NCI-H748 treated with DMSO at 0.1 percent for 48 hours (cell line): ENCODE measurements at regions not wholly inside any gene's neighbourhood (a gene's known extent, or its start where the extent isn't known, plus 50 kb on each side); places are given as distances from the start of the nearest gene placed in this dataset.
A peak's percentile ranks its signal among the peaks of the same experiment; 100 is the strongest.

ENCODE experiments used
- DNase-seq: peaks from one replicate; lab custom pipeline; 2025; lab: John Stamatoyannopoulos, UW

DNA sequence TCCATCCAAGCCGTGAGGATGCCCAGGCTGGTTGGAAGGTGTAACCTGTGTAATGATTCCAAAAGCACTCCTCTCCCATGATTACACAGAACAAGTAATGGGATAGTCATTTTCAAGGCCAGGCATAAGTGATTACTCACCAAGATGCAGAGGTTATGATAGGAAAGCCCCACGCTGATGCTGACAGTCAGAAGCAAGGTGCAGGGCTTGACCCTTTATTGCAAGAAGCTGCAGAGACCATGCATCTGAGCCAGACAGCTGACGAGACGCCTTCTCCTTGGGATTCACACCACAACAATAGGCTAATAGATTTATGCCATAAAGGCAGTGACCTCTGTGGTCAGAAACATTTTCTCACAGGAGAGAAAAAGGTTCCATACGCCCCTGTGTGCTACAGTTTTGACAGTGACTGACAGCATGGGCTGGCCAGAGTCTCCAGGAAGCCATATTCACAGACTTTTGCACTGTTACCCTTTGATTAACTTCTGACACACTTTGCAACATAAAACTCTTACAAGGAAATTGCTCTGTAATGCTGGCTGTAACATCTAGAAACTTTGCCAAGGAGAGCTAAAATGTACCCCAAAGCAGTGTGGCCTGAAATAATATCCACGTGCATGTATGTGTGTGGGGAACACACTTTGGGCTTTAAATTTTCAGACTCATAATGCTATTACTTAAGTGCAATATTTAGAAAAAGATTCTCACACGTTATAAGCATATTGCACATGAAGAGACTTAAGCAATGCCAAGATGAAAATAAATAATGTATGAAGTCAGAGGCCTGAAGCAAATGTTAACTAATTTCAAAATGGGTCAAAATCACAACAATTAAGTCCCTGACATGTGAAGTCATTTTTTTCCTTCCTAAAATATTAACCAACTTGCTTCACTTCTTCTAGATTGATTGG lies 1079.0 kb upstream of the TENM4 start:
- no peak for DNase-seq

DNA sequence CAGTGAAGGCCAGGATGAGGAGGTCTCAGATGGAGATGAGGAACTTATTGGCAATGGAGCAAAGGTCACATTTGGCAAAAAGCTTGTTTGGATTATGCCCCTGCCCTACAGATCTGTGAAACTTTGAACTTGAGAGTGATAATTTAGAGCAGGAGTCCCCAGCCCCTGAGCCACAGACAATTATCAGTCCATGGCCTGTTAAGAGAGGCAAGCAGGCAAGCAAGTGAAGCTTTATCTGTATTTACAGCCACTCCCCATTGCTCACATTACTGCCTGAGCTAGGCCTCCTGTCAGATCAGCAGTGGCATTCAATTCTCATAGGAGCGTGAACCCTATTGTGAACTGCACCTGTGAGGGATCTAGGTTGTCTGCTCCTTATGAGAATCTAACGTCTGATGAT lies 1076.9 kb upstream of the TENM4 start:
- no peak for DNase-seq

DNA sequence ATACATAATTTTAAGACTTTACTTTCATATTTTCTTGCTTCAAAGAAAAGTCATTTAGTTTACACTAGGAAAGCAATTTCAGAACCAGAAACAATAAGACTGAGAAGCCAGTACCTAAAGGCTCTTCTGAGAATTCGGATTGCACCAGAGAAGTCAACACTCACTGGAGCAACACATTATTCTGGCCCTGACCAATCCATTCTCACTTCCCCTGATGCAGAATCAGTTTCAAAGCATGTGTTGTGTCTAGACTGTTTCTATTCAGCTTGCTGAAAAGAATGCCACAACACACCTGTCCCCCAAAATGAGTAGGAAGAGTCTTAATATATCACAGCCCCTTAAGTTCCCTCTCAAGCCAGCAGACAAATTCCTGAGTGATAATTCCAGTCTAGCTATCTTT lies 1074.3 kb upstream of the TENM4 start:
- no peak for DNase-seq

DNA sequence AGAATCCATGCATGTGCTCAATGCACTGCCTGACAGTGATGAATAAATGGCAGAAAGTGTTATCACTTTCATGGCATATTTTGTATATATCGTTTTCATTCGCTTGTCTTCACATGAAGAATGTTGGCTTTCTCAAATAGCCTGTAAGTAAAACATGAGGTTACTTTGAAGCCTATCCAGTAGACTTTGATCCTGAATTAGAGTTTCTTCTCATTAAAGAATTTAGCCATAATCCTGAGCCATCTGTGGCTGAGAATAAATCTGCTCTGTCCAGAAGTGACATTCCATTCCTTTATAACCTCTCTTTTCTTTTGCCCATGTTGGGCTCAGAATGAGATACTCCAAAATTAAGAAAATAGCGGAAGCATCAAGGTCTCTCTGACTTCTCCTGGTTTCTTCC lies 1071.7 kb upstream of the TENM4 start:
- no peak for DNase-seq

DNA sequence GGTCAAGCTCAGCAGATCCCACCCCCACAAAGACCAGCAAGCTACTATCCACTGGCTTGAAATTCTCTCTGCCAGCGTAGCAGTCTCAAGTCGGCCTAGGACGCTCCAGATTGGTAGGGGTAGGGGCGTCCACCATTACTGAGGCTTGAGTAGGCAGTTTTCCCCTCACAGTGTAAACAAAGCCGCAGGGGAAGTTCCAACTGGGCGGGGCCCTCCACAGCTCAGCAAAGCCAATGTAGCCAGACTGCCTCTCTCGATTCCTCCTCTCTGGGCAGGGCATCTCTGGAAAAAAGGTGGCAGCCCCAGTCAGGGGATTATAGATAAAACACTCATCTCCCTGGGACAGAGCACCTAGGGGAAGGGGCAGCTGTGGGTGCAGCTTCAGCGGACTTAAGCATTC lies 1064.9 kb upstream of the TENM4 start:
- peak; percentile 1 for DNase-seq

DNA sequence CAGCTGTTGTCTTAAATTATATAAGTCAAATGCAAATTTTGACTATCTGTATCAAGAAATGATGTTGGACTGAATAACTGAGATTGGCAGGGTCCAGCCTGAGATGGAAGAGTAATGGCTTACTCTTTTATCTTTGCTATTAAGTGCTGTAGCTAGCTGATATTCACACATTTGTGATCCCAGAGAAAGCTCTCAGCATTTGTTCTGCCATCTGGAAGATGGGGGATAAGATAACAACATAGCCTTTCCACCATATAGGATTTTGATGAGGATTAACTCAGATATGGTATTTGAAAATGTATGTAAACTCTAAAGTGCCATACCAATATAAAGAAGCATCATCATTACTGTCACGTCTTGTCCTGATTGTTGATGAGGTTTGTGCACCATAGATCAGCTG lies 1063.2 kb upstream of the TENM4 start:
- DNase-seq: no peak

DNA sequence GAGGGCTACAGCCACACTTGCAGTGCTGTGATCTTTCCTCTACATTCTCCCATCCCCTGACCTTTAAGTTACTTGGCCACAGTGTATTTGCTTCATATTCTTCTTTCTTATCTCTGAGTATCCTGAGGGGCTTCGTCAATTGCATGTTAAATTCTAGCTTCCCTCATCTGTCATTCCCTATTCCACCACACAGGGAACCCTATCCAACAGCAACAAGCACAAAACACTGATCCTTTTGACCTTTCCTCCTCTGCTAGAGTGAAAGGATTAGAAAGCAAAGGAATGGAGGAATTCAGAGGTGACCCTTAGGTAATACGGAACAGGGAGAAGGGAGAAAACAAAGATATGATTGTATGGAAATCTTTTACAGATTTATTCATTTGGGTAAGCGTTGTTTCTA lies 1061.7 kb upstream of the TENM4 start:
- DNase-seq: no peak

DNA sequence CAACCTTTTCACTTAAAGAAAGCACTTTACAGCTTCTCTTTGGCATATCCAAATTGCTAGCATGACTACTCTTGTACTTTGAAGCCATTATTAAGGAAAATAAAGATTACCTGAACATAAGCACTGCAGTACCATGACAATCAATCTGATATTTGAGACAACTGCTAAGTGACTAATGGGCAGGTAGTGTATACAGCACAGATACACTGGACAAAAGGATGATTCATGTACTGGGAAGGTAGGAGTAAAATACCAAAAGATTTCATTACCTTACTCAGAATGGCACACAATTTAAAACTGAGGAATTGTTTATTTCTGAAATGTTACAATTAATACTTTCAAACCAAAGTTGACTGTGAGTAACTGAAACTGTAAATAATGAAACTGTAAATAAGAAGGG lies 1054.3 kb upstream of the TENM4 start:
- no peak for DNase-seq

DNA sequence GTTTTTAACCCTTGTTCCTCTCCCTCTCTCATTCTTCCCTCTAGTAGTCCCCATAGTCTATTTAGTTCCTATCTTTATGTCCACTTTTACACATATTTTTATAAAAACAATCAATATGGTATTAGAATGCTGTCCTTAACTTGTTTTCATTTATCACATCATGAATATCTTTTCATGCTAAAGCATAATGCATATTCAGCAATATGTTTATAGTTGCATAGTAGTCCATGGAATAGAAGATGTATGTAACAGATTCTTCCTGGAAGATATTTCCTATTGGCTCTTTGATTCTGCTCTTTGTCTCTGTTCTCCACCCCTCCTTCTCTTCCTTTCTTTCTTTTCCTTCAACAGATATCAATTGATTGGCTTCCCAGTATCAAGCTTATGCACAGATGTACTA lies 1047.1 kb upstream of the TENM4 start:
- DNase-seq: no peak

DNA sequence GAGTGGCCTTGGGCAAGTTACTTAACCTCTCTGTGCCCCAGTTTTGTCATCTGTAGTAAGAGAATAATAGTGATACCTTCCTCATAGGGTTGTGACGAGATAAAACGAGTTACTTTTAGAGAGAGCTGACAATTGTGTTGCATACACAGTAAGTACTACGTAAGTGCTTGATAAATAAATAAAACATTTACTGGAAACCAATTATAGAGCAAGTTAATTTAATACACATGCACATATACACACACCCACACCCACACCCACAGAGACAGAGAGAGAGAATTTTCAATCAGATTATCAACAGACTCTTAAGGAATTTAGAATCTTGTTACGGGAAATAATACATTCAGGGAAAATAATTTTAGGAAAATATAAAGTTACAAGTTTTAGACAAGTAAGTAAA lies 1045.8 kb upstream of the TENM4 start:
- DNase-seq: no peak

DNA sequence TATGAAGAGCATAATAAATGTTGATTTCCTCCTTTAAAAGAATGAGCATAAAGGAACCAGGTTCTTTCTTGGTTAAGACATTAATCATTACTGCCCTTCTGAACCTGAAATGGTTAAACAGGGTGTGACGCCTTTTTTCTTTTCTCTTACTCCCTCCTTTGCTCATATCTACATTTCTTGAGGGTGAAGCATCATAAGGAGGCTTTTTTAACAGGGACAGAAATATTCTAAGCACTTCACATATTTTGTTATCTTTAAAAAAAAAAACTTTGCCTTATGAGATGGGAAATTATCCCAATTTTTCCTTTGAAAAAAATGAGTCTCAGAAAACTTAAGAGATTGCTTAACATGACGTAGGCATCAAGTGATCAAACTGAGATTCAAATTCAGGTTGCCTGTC lies 1036.3 kb upstream of the TENM4 start:
- no peak for DNase-seq

DNA sequence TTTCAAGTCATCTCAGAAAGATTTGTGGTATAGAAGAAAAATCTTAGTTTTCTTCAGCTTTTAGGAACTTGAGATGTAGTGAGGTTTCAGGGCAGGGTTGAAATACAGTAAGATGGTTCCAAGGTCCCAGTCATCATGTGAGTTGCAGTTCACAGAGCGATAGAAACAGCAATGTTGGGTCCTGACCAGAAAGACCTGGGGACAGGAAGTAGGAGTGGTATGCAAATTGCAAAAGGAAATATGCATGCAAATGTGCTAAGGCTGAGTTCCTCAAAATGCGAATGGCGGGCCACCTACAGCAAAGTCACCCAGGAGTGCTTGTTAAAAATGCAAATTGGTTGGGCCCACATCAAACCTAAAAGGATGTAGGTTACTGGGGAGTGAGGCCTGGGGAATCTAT lies 1032.7 kb upstream of the TENM4 start:
- no peak for DNase-seq

DNA sequence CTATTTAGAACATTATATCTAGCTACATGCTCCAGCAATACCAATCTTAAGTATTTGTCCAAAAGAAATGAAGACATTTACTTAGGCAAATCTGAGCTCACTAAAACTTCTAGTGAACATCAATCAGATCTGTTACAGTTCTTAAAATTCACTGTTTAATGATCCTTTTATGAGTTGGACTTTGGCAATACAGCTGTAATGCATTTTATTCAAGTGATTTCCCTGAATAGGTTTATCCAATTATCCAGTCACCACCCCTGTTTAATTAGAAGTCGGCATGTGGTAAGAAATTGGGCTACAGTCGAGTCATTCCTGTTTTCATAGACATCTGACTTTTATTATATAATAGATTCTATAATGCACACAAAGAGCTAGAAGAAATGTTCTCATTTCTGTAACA lies 1029.0 kb upstream of the TENM4 start:
- DNase-seq: no peak

DNA sequence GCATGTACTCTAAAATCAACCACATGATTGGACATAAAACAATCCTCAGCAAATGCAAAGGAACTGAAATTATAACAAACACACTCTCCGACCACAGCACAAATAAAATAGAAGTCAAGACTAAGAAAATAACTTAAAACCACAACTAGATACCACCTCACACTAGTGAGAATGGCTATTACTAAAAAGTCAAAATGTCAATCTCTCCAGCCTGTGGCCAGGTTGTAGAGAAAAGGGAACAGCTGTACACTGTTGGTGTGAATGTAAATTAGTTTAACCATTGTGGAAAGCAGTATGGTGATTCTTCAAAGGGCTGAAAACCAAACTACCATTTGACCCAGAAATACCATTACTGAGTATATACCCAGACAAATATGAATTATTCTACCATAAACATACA lies 1025.7 kb upstream of the TENM4 start:
- DNase-seq: no peak

DNA sequence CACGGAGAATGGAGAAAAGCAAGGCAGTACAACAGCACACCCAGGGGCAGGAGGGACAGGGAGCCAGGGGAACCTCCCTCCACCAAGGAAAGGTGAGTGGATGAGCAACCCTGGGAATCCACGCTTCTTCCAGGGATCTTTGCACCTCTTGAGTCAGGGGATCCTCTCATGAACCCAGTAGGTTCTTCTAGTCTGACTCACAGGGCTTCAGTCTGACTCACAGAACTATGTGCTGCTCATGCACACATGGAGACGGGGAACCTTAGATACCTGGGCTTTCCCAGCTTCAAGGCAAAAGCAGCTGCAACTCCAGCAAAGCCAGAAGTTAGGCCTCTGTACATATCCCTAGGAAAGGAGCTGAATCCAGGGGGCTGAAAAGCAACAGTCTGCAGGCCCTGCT lies 1021.4 kb upstream of the TENM4 start:
- DNase-seq: no peak

DNA sequence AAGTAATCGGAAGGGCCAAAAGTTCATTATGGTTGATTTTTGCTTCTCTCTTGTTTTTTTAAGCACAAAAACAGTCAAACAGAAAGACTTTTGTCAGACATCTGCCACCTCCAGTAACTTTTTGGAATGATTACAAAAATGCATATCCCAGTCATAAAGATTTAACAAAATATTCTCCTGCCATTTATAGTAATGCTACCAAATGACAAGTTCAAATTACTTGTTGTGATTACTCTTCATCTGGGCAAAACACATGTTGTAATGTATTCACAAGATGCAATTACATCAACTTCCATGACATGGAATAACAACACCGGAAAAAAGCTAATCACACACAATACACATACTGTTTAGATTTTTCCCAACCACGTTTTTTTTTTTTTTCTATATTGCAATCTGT lies 1017.5 kb upstream of the TENM4 start:
- no peak for DNase-seq

DNA sequence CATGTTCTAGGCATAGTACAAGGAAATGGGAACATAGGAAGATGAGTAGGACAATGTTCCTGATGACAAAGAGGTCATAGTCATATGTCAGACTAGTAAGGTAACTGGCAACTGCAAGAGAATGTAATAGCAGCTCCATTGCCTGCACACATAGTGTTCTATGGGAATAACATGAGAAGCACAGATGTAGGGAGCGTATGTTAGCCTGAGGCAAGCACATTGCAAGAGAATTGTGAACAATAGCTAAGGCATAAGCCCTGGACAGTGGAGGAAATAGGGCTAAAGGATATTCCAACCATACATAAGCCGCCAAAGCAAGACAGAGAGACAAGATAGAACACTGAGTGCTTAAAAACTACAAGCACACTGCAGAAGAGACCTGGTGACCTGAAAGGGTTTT lies 1017.0 kb upstream of the TENM4 start:
- DNase-seq: no peak

DNA sequence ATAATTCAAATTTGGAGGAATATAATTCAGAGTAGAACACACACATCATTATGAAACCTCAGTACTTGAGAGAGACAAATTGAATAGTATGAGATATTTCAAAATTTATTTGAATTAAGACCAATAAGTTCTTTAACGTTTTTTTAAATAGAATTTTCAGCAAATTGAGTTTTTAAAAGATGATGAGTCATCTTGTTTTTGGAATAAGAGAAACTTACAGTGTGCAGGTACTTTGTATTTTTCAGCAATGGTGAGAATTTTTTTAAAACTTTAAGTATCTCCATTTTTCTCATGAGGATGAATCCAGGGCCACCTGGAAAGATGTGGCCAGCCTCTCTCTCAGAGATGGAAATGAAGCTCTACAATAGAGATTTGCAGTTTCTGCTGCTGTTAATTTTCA lies 1015.0 kb upstream of the TENM4 start:
- DNase-seq: no peak

DNA sequence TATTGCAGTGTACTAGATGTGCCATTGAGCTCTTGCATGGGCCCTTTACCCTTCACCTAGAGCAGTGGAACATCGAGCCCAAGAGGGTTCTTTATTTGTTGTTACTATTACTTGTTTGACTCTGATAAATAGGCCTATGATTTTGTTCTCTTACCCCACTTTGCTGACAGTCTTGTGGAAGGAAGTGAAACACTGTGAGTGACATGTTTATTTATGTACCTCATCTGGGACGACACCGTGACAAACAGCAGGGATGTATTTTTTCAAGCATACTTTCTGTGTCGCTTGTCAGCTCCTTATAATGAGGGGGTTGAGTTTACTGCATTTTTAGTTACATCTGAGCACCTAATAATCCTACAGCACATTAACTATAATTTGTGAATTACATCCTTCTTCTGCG lies 1010.3 kb upstream of the TENM4 start:
- DNase-seq: no peak

DNA sequence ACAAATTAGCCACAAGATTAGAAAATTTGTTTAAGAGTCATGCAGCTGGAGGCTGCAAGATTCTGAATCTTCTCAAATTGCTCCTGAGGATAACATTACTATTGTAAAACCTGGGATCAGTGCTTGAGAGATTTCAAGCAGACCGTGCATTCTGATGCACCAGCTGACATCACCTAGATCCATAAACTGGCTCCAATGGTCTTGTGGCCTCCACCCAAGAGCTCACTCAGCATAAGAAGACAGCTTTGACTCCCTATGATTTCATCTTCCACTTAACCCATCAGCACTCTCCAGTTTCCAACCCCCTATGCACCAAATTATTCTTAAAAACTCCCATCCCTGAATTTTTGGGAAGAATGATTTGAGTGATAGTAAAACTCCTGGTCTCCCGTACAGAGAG lies 1007.9 kb upstream of the TENM4 start:
- no peak for DNase-seq

DNA sequence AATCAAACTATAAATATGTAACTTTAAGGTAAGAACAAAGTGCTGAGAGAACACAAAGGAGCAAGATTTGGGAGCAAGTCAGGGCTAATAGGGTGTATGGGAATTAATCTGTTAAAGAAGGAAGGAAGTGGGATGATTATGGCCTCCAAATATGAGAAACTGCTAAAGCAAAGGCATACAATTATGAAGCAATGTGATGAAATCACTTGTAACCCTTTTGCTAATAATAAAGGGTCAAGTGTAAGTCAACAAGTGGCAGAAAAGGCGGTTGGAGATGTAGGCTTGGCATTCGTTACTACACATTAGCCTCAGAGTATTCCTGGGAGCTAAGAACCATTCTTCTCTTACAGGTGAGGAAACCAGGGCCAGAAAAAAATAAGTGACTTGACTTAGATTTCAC lies 1002.3 kb upstream of the TENM4 start:
- DNase-seq: no peak

DNA sequence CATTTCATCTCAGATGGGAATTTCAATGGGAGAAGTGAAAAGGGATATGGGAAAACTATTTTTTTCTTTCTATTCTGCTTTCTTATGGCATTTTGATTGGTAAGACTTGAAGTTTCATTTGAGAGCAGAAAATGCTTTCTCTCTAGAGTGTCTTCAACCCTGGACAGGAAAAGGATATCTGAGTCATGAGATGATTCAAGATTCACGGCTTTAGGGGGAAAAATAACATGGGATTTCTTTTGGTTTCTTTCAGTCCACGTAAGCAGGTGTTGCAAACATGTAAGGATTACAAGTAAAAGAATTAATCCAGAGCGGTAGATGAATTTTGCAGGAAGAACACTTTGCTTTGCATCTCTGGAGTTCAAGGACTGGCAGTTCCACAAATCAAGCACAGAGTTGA lies 1001.0 kb upstream of the TENM4 start:
- DNase-seq: no peak

DNA sequence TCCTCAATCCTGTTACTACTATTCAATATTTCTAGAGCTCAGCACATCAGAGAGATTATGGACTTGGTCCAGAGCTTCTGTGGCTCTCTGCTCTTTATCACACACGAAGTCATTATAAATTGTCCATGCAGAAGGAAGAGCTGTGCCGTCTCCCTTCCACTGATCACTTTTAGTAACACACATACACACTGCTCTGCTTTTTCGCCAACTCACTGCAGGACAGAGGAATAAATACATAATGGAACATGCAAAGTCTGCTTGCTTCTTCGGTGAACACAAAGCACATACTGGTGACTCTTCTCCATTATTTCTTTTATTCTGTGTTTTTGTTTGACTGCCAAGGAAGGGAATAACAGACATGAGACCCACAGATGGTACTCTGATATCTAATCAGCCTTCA lies 1000.0 kb upstream of the TENM4 start:
- no peak for DNase-seq

DNA sequence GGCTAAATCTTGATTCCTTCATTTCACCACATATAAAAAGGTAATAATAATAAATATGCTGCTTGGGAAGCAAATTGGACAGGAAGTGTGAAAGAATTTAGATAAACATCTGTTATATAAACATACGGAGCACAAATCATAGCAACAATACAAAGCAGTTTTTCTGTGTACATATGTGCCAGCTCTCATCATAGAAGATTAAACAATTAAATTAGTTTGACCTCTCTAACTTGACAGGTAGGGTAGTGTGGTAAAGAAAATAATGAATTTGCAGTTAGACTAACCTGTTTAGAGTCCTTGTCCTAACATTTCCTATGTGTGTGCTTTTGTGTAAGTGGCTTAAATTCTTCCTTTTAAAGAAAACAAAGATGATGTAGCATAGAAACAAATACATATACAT lies 995.7 kb upstream of the TENM4 start:
- no peak for DNase-seq
